ENCODE measurements at regions not wholly inside any gene's neighbourhood (a gene's known extent, or its start where the extent isn't known, plus 50 kb on each side); places are given as distances from the start of the nearest gene placed in this dataset.

DNA sequence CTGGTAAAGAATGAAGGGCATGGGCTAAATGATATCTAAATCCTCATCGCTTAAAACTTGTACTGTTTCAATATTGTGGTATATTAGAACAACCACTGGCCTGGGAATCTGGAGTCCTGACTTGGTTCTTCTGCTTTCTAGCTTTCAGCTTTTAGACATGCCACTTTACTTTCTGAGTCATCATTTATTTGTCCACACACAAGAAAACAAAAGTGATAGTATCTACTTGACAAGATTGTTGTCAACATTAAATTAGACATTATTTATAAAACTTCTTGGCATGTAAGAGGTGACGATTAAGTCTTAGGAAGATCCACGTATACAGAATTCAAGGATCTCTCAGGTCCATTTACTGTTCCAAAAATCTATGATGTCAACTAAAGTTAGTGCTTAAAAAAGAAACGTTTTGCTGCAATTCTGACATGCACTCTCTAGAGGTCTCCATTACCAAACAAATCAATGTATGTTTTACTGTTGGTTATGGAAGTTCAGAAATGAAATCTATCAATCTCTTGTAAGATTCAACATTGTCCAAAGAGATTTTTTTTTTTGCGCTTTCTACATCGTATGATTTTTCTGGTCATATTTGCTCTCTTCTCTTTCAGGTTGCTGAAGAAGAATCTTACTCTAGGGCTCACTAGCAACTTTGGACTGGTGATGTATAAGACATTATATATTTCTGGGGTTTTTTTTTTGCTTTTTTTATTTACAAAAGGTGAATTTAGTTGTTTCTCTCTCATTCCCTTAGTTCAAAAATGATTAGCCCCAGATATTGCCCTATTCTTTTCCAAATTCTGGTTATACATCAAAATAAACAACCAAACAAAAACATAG, 53.6 kb upstream of the DYNC1I1 start:
- Histone ChIP-seq H3K27me3 (ENCODE audit: control insufficient read depth, insufficient read depth, low read length) (no peaks in the 10 kb centered on the region), H4K20me1 (ENCODE audit: control insufficient read depth, extremely low read depth, insufficient read depth, low read length) (no peaks in the 10 kb centered on the region), H2AFZ (ENCODE audit: low read length) (no peak overlapping the region), H3K36me3 (ENCODE audit: control insufficient read depth, insufficient read depth, low read length) (no peaks in the 10 kb centered on the region), H3K4me3 (replicated peaks in 1 of 4; ENCODE audit: control extremely low read depth in 1 of 4, insufficient read depth in 1 of 4, low read depth in 3 of 4, low read length in 4 of 4) (no peak overlapping the region), H3K4me2 (ENCODE audit: extremely low read depth, insufficient read depth, low read length) (no peak overlapping the region), H3K4me1 (ENCODE audit: control insufficient read depth, extremely low read depth, insufficient read depth, low read length) (no peaks in the 10 kb centered on the region), H3K27ac (ENCODE audit: insufficient read depth, low read length) (no peak overlapping the region), H3K79me2 (ENCODE audit: control insufficient read depth, insufficient read depth, low read length) (no peaks in the 10 kb centered on the region), H3K9ac (ENCODE audit: insufficient read depth, low read length) (no peak overlapping the region), H3K9me3 (ENCODE audit: control insufficient read depth, insufficient read depth, low read depth, low read length) (no peaks in the 10 kb centered on the region)
- DNase-seq (ENCODE audit: low read depth in 2 of 2) = peak in 1 of 2 donors; percentile 45
- no peak for TF ChIP-seq EZH2 (IDR thresholded peaks at IDR 0.05; ENCODE audit: low read length, missing control alignments)
- TF ChIP-seq, protein P1, sequence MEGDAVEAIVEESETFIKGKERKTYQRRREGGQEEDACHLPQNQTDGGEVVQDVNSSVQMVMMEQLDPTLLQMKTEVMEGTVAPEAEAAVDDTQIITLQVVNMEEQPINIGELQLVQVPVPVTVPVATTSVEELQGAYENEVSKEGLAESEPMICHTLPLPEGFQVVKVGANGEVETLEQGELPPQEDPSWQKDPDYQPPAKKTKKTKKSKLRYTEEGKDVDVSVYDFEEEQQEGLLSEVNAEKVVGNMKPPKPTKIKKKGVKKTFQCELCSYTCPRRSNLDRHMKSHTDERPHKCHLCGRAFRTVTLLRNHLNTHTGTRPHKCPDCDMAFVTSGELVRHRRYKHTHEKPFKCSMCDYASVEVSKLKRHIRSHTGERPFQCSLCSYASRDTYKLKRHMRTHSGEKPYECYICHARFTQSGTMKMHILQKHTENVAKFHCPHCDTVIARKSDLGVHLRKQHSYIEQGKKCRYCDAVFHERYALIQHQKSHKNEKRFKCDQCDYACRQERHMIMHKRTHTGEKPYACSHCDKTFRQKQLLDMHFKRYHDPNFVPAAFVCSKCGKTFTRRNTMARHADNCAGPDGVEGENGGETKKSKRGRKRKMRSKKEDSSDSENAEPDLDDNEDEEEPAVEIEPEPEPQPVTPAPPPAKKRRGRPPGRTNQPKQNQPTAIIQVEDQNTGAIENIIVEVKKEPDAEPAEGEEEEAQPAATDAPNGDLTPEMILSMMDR (conservative IDR thresholded peaks at IDR 0.05 in 1 of 2, IDR thresholded peaks at IDR 0.05 in 1 of 2; ENCODE audit: low read depth in 1 of 2, low read length in 2 of 2) = peak; percentile 33 to 54

DNA sequence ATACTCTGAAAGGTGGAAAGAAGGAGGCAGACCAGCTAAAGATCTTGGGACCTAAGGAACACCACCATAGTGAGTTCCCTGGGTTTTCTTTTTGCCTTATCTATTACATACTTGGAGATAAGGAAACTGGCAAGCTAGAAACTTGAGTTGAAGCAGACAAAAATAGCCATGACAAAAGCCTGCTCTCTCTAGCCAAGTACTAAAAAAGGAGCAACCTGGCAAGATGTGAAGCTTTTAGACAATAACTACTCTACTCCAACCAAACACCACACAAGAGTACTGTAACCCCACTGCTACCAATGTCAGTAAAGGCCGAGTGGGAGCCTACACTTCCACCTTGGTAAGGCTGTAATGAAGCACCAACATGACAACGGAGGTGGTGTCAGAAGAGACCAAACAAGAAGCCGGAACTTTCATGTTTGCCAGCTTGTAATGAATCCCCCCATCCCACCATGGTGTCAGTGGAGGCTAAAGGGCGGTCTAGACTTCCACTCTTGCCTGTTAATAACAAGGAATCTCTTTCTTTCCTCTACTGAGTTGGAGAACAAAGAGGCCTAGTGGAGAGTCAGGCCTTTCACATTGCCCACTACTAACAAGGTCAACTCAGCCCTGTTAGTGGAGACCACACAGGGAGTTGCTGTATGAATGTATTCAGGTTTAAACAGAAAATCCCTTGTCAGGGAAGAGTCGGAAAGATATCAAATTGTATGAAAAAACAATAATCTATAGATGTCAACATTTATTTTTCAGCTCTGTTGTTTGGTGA, 55.8 kb upstream of the DYNC1I1 start:
- no peak overlapping the region for H3K4me2 ChIP-seq (ENCODE audit: extremely low read depth, insufficient read depth, low read length)
- DNase-seq (ENCODE audit: low read depth in 2 of 2) = no peak
- no peaks in the 10 kb centered on the region for H4K20me1 ChIP-seq (ENCODE audit: control insufficient read depth, extremely low read depth, insufficient read depth, low read length)
- H3K9me3 ChIP-seq (ENCODE audit: control insufficient read depth, insufficient read depth, low read depth, low read length) = no peaks in the 10 kb centered on the region
- H3K9ac ChIP-seq (ENCODE audit: insufficient read depth, low read length) = no peak overlapping the region
- H3K4me3 ChIP-seq (replicated peaks in 1 of 4; ENCODE audit: control extremely low read depth in 1 of 4, insufficient read depth in 1 of 4, low read depth in 3 of 4, low read length in 4 of 4) = no peak overlapping the region
- no peaks in the 10 kb centered on the region for H3K36me3 ChIP-seq (ENCODE audit: control insufficient read depth, insufficient read depth, low read length)
- no peaks in the 10 kb centered on the region for H3K79me2 ChIP-seq (ENCODE audit: control insufficient read depth, insufficient read depth, low read length)
- H3K4me1 ChIP-seq (ENCODE audit: control insufficient read depth, extremely low read depth, insufficient read depth, low read length) = no peaks in the 10 kb centered on the region
- TF ChIP-seq EZH2 (IDR thresholded peaks at IDR 0.05; ENCODE audit: low read length, missing control alignments) = no peak
- TF ChIP-seq, protein P1 (conservative IDR thresholded peaks at IDR 0.05 in 1 of 2, IDR thresholded peaks at IDR 0.05 in 1 of 2; ENCODE audit: low read depth in 1 of 2, low read length in 2 of 2) = no peak
- no peaks in the 10 kb centered on the region for H3K27me3 ChIP-seq (ENCODE audit: control insufficient read depth, insufficient read depth, low read length)
- H3K27ac ChIP-seq (ENCODE audit: insufficient read depth, low read length) = no peak overlapping the region
- H2AFZ ChIP-seq (ENCODE audit: low read length) = no peak overlapping the region

DNA sequence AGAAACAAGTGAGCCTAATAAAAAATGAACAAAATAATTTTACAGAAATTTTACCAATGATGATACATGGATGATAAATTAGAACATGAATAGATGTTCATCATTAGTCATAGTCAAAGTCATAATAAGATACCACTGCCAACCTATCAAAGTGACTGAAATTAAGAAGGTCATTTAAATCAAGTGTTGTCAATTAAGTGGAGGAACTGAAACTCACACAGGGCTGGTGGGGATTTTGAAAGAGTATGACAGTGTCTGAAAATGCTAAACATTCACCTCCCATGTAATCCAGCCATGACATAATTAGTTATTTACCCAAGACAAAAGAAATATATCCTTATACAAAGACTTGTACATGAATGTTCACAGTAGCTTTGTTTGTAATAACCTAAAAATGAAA, 57.1 kb upstream of the DYNC1I1 start:
- Histone ChIP-seq H3K27me3 (ENCODE audit: control insufficient read depth, insufficient read depth, low read length) (no peaks in the 10 kb centered on the region), H3K27ac (ENCODE audit: insufficient read depth, low read length) (no peak overlapping the region), H3K4me2 (ENCODE audit: extremely low read depth, insufficient read depth, low read length) (no peak overlapping the region), H3K79me2 (ENCODE audit: control insufficient read depth, insufficient read depth, low read length) (no peaks in the 10 kb centered on the region), H3K9ac (ENCODE audit: insufficient read depth, low read length) (no peak overlapping the region), H2AFZ (ENCODE audit: low read length) (no peak overlapping the region), H3K4me3 (replicated peaks in 1 of 4; ENCODE audit: control extremely low read depth in 1 of 4, insufficient read depth in 1 of 4, low read depth in 3 of 4, low read length in 4 of 4) (no peak overlapping the region), H3K9me3 (ENCODE audit: control insufficient read depth, insufficient read depth, low read depth, low read length) (no peaks in the 10 kb centered on the region), H3K4me1 (ENCODE audit: control insufficient read depth, extremely low read depth, insufficient read depth, low read length) (no peaks in the 10 kb centered on the region), H4K20me1 (ENCODE audit: control insufficient read depth, extremely low read depth, insufficient read depth, low read length) (no peaks in the 10 kb centered on the region), H3K36me3 (ENCODE audit: control insufficient read depth, insufficient read depth, low read length) (no peaks in the 10 kb centered on the region)
- DNase-seq (ENCODE audit: low read depth in 2 of 2) = no peak
- TF ChIP-seq EZH2 (IDR thresholded peaks at IDR 0.05; ENCODE audit: low read length, missing control alignments) = no peak
- TF ChIP-seq, protein P1 (conservative IDR thresholded peaks at IDR 0.05 in 1 of 2, IDR thresholded peaks at IDR 0.05 in 1 of 2; ENCODE audit: low read depth in 1 of 2, low read length in 2 of 2) = no peak

Data from fibroblast of lung (primary cell).